GM21723 (cell line): ENCODE measurements at regions not wholly inside any gene's neighbourhood (a gene's known extent, or its start where the extent isn't known, plus 50 kb on each side); places are given as distances from the start of the nearest gene placed in this dataset.

Source experiments
- ATAC-seq: cut with Tn5 transposase; IDR thresholded peaks from one replicate; pipeline ENCODE4 v1.9.1; 2021; ENCODE audit warnings: mild to moderate bottlenecking, moderate library complexity; ENCODE audit not compliant: unreplicated experiment

GRCh38 chr14:26765768-26766520 lies 168.1 kb upstream of the NOVA1 start:
- no peak for ATAC-seq

- ATAC-seq: no peak
Observed at GRCh38 chr14:26766726-26767125, 168.9 kb upstream of the NOVA1 start.

- no peak for ATAC-seq
Observed at GRCh38 chr14:26773906-26774593, 176.2 kb upstream of the NOVA1 start.

GRCh38 chr14:26775765-26776563 lies 178.1 kb upstream of the NOVA1 start:
- ATAC-seq: no peak

GRCh38 chr14:26791117-26791806 lies 193.4 kb upstream of the NOVA1 start:
- ATAC-seq: no peak

GRCh38 chr14:26794731-26795130 lies 196.9 kb upstream of the NOVA1 start:
- no peak for ATAC-seq

GRCh38 chr14:26808407-26808806 lies 210.6 kb upstream of the NOVA1 start:
- ATAC-seq: no peak

- no peak for ATAC-seq
Observed at GRCh38 chr14:26810631-26811030, 212.8 kb upstream of the NOVA1 start.

GRCh38 chr14:26811756-26812305 lies 214.0 kb upstream of the NOVA1 start:
- ATAC-seq: no peak

GRCh38 chr14:26820138-26820537 lies 222.3 kb upstream of the NOVA1 start:
- no peak for ATAC-seq

GRCh38 chr14:26820572-26820971 lies 222.7 kb upstream of the NOVA1 start:
- ATAC-seq: no peak

- no peak for ATAC-seq
Observed at GRCh38 chr14:26828741-26829140, 230.9 kb upstream of the NOVA1 start.

- ATAC-seq: no peak
Observed at GRCh38 chr14:26833621-26834176, 235.9 kb upstream of the NOVA1 start.

GRCh38 chr14:26835979-26836570 lies 238.2 kb upstream of the NOVA1 start:
- ATAC-seq: no peak

GRCh38 chr14:26839481-26839880 lies 241.6 kb upstream of the NOVA1 start:
- ATAC-seq: no peak

- ATAC-seq: no peak
Observed at GRCh38 chr14:26841326-26841725, 243.5 kb upstream of the NOVA1 start.

- no peak for ATAC-seq
Observed at GRCh38 chr14:26841920-26842741, 244.3 kb upstream of the NOVA1 start.

- no peak for ATAC-seq
Observed at GRCh38 chr14:26845151-26845818, 247.5 kb upstream of the NOVA1 start.

- ATAC-seq: no peak
Observed at GRCh38 chr14:26846388-26846787, 248.6 kb upstream of the NOVA1 start.
